HG03039 (cell line): ENCODE measurements at regions not wholly inside any gene's neighbourhood (a gene's known extent, or its start where the extent isn't known, plus 50 kb on each side); places are given as distances from the start of the nearest gene placed in this dataset.

Experiments used
- ATAC-seq: cut with Tn5 transposase; IDR thresholded peaks from one replicate; pipeline ENCODE4 v1.9.1; 2021; ENCODE audit warnings: mild to moderate bottlenecking, moderate library complexity; ENCODE audit not compliant: unreplicated experiment

- ATAC-seq, result no peak
Measured at GRCh38 chr14:38425324-38425976, 169.6 kb upstream of the CLEC14A start.

- ATAC-seq, result no peak
Measured at GRCh38 chr14:38420048-38420447, 164.2 kb upstream of the CLEC14A start.

- no peak for ATAC-seq
Measured at GRCh38 chr14:38419579-38419978, 163.7 kb upstream of the CLEC14A start.

- no peak for ATAC-seq
Measured at GRCh38 chr14:38412654-38413053, 156.8 kb upstream of the CLEC14A start.

- ATAC-seq, result no peak
Measured at GRCh38 chr14:38410442-38410841, 154.5 kb upstream of the CLEC14A start.

GRCh38 chr14:38409071-38409705, 153.3 kb upstream of the CLEC14A start:
- no peak for ATAC-seq

- ATAC-seq, result no peak
Measured at GRCh38 chr14:38405851-38406635, 150.2 kb upstream of the CLEC14A start.

GRCh38 chr14:38404616-38405015, 148.7 kb upstream of the CLEC14A start:
- ATAC-seq, result no peak

- ATAC-seq, result no peak
Measured at GRCh38 chr14:38404100-38404541, 148.2 kb upstream of the CLEC14A start.

- no peak for ATAC-seq
Measured at GRCh38 chr14:38400751-38401150, 144.9 kb upstream of the CLEC14A start.

GRCh38 chr14:38399652-38400051, 143.8 kb upstream of the CLEC14A start:
- ATAC-seq, result no peak

- no peak for ATAC-seq
Measured at GRCh38 chr14:38394767-38395166, 138.9 kb upstream of the CLEC14A start.

- ATAC-seq, result no peak
Measured at GRCh38 chr14:38394064-38394463, 138.2 kb upstream of the CLEC14A start.

- ATAC-seq, result no peak
Measured at GRCh38 chr14:38391334-38391733, 135.4 kb upstream of the CLEC14A start.

GRCh38 chr14:38389681-38390080, 133.8 kb upstream of the CLEC14A start:
- ATAC-seq, result no peak

- no peak for ATAC-seq
Measured at GRCh38 chr14:38387821-38388220, 131.9 kb upstream of the CLEC14A start.

- no peak for ATAC-seq
Measured at GRCh38 chr14:38385836-38386235, 129.9 kb upstream of the CLEC14A start.

GRCh38 chr14:38385343-38385742, 129.4 kb upstream of the CLEC14A start:
- ATAC-seq, result no peak

GRCh38 chr14:38384741-38385140, 128.8 kb upstream of the CLEC14A start:
- ATAC-seq, result no peak

GRCh38 chr14:38367922-38368321, 112.0 kb upstream of the CLEC14A start:
- no peak for ATAC-seq

- ATAC-seq, result no peak
Measured at GRCh38 chr14:38366374-38366773, 110.5 kb upstream of the CLEC14A start.

- ATAC-seq, result no peak
Measured at GRCh38 chr14:38363217-38363616, 107.3 kb upstream of the CLEC14A start.
